Heart left ventricle (tissue), 16 donors: ENCODE measurements at regions not wholly inside any gene's neighbourhood (a gene's known extent, or its start where the extent isn't known, plus 50 kb on each side); places are given as distances from the start of the nearest gene placed in this dataset.
A peak's percentile ranks its signal among the peaks of the same experiment; 100 is the strongest.

ENCODE experiments used
- ATAC-seq, 4 donors: fragments of 200-7000 bp; cut with Tn5 transposase; one replicate each; pipeline ENCODE4 v1.9.1; 2020 to 2022; ENCODE audit warnings: moderate library complexity in 4 of 4, mild to moderate bottlenecking in 3 of 4, moderate number of reproducible peaks in 1 of 4
- DNase-seq, 5 donors: peaks; one replicate each; pipeline ENCODE4 v3.0.0-alpha.2; 2020
- H3K27ac ChIP-seq, 12 donors: fragments of 200-600 bp; sonication (generic) in 4 of 12; one replicate each; pipeline versions ENCODE4 v1.5.0 to v1.8.0; 2016 to 2022; ENCODE audit warnings: mild to moderate bottlenecking in 2 of 12
- H3K27me3 ChIP-seq, 9 donors: fragments of 200-600 bp; sonication (generic) in 2 of 9; one replicate each; pipeline versions ENCODE4 v1.5.1 to v1.8.0; 2016 to 2022; ENCODE audit warnings: mild to moderate bottlenecking in 3 of 9
- H3K36me3 ChIP-seq, 9 donors: fragments of 200-600 bp; sonication (generic) in 2 of 9; one replicate each; pipeline versions ENCODE4 v1.5.0 to v1.8.0; 2018 to 2022; ENCODE audit warnings: mild to moderate bottlenecking in 2 of 9
- H3K4me1 ChIP-seq, 12 donors: fragments of 200-600 bp; sonication (generic) in 4 of 12; one replicate each; pipeline versions ENCODE4 v1.5.0 to v1.8.0; 2016 to 2022; ENCODE audit warnings: mild to moderate bottlenecking in 3 of 12
- H3K4me3 ChIP-seq, 12 donors: fragments of 200-600 bp; sonication (generic) in 4 of 12; one replicate each; pipeline versions ENCODE4 v1.5.0 to v1.8.0; 2017 to 2022; ENCODE audit warnings: mild to moderate bottlenecking in 9 of 12, moderate library complexity in 4 of 12
- H3K9me3 ChIP-seq, 12 donors: fragments of 200-600 bp; sonication (generic) in 4 of 12; one replicate each; pipeline versions ENCODE4 v1.5.0 to v1.8.0; 2016 to 2022; ENCODE audit warnings: mild to moderate bottlenecking in 1 of 12
- CTCF ChIP-seq, 12 donors: fragments of 200-600 bp; sonication (generic) in 4 of 12; IDR thresholded peaks; one replicate each; pipeline versions ENCODE4 v1.5.0 to v1.8.0; 2018 to 2022; ENCODE audit warnings: antibody characterized with exemption in 12 of 12, mild to moderate bottlenecking in 5 of 12
- POLR2A ChIP-seq, 2 donors: fragments of 450-650 bp; IDR thresholded peaks; one replicate each; pipeline ENCODE4 v1.6.1; 2017; ENCODE audit warnings: antibody characterized with exemption in 2 of 2, mild to moderate bottlenecking in 2 of 2, moderate library complexity in 2 of 2
- WGBS, 4 donors: extraction: QIAGEN DNeasy Blood & Tissue Kit in 2 of 4; methylation state at CpG; one replicate each; pipeline versions ENCODE4 v1.1.5 to v1.1.7; 2013 to 2018; 5-methylcytosine and 5-hydroxymethylcytosine counted together
- intact Hi-C, 10 donors: fragments of 100-400 bp; cut with DNase I; formaldehyde crosslinking; loops; one replicate each; pipeline versions ENCODE4 v1.11.1 to v1.14.2; 2022
- donor health status: ischemic (EF 13 %, LVEDD 7.1; RV severe dilation, severe dysfunction).
- donor health status: healthy with polysubstance abuse.
- donor health status: DM: no; HTN: yes; CAD: no.
- donor health status: DM: no; HTN: no; CAD: no.
- donor health status: ischemic (EF 25% LVEDD 6.9; RV normal size, moderate dysfunction).
- donor health status: ischemic (EF 25% LVEDD 5.7; RV mildly dilated, moderate dysfunction).
- donor health status: healthy.
- donor health status: DM: yes; HTN: yes; CAD: no.
- donor health status: ischemic (EF 35%, LVEDD 5.7; RV mildly dilated, moderate dysfunction).
- donor health status: nonischemic (EF 11% LVEDD 7.7; RV severe dilation, severe dysfunction).
- donor health status: DM: yes; HTN: yes; CAD: no.
- donor health status: PGD.
- donor health status: ischemic (EF 29% LVEDD 5.4; RV normal size, mild dysfunction).
- donor health status: nonischemic (EF 23%, LVEDD 6.1; RV moderate dilation, normal function).

- no peak for TF ChIP-seq POLR2A (IDR thresholded peaks at IDR 0.05)
- no peak for TF ChIP-seq CTCF (IDR thresholded peaks at IDR 0.05)
- Histone ChIP-seq H3K36me3 (no peaks in the 10 kb centered on the region), H3K9me3 (peaks cover 0 to 27% (median 0%) of the 10 kb centered on the region in 12 donors), H3K4me1 (no peaks in the 10 kb centered on the region), H3K27ac (no peak overlapping the region), H3K4me3 (no peak overlapping the region), H3K27me3 (no peaks in the 10 kb centered on the region)
- 55 to 69% (median 64%) methylated on average over 4 of the region's 4 CpGs for WGBS, 4 donors
- ATAC-seq (no peak), DNase-seq (no peak)
- intact Hi-C loops, result no loop called here
These were observed 318.0 kb downstream of the TAF11L14 start for GRCh38 chr5:17952231-17952630.

DNA sequence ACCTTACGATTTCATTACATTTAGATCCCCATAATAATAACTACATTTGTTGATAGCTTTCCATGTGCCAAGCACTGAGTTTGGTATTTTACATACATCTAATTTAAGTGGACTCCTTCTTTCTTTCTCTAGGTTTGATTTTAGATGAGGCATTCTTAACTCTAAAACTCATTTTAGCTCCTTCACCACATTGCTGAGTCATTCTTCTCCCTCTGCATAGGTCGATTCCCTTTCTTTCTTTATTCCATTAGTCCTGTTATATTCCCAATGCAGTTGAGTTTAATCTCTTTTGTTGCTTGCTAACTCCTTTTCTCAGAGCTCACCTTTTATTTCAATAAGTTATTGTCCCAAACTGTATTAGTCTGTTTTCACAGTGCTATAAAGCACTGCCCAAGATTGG is 329.8 kb downstream of the TAF11L14 start:
- H3K27me3 ChIP-seq, result no peaks in the 10 kb centered on the region
- no peak overlapping the region for H3K4me3 ChIP-seq
- 54 to 71% (median 61%) methylated on average over 2 of the region's 2 CpGs for WGBS, 4 donors
- TF ChIP-seq CTCF (IDR thresholded peaks at IDR 0.05) (no peak), POLR2A (IDR thresholded peaks at IDR 0.05) (no peak)
- H3K27ac ChIP-seq, result no peak overlapping the region
- DNase-seq, result no peak
- intact Hi-C loops, result no loop called here
- H3K4me1 ChIP-seq, result no peaks in the 10 kb centered on the region
- H3K9me3 ChIP-seq, result peaks cover 0 to 4% (median 0%) of the 10 kb centered on the region in 12 donors
- no peak for ATAC-seq
- no peaks in the 10 kb centered on the region for H3K36me3 ChIP-seq

- no peak overlapping the region for H3K4me3 ChIP-seq
- ATAC-seq (no peak), DNase-seq (peak in 1 of 5 donors; percentile 20)
- intact Hi-C loops, result no loop called here
- no peaks in the 10 kb centered on the region for H3K4me1 ChIP-seq
- no peaks in the 10 kb centered on the region for H3K36me3 ChIP-seq
- peaks cover 0 to 4% (median 0%) of the 10 kb centered on the region in 12 donors for H3K9me3 ChIP-seq
- H3K27ac ChIP-seq, result no peak overlapping the region
- no peaks in the 10 kb centered on the region for H3K27me3 ChIP-seq
- WGBS, 4 donors, result 63 to 89% (median 81%) methylated on average over 1 to 5 of the region's 5 CpGs
- TF ChIP-seq POLR2A (IDR thresholded peaks at IDR 0.05), result no peak
- TF ChIP-seq CTCF (IDR thresholded peaks at IDR 0.05), result no peak
These were observed 332.6 kb downstream of the TAF11L14 start for GRCh38 chr5:17966640-17967402.

DNA sequence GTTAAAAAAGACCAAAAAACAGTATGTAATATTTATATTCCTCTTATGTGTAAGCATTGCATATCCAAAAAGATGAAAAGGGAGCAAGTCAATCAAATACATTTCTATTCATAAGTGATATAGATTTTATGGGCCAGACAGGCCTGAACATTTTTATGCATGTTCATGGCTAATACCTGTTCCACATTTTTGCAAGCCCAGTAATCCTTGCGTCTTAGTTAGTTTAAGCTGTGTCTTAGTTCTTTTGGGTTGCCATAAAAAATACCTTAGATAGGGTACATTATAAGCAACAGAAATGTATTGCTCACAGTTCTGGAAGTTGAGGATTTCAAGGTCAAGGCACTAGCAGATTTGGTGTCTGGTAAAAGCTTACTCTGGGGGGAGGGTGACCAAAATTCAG is 342.1 kb downstream of the TAF11L14 start:
- no peak overlapping the region for H3K27ac ChIP-seq
- H3K36me3 ChIP-seq, result no peaks in the 10 kb centered on the region
- no peak overlapping the region for H3K4me3 ChIP-seq
- H3K4me1 ChIP-seq, result no peaks in the 10 kb centered on the region
- ATAC-seq, result no peak
- H3K9me3 ChIP-seq, result no peaks in the 10 kb centered on the region
- TF ChIP-seq POLR2A (IDR thresholded peaks at IDR 0.05) (no peak), CTCF (IDR thresholded peaks at IDR 0.05) (no peak)
- intact Hi-C loops, result no loop called here
- DNase-seq, result no peak
- 93 to 96% (median 94%) methylated on average over 1 of the region's 1 CpG for WGBS, 4 donors
- H3K27me3 ChIP-seq, result no peaks in the 10 kb centered on the region
